ENCODE measurements at regions not wholly inside any gene's neighbourhood (a gene's known extent, or its start where the extent isn't known, plus 50 kb on each side); places are given as distances from the start of the nearest gene placed in this dataset.

DNA sequence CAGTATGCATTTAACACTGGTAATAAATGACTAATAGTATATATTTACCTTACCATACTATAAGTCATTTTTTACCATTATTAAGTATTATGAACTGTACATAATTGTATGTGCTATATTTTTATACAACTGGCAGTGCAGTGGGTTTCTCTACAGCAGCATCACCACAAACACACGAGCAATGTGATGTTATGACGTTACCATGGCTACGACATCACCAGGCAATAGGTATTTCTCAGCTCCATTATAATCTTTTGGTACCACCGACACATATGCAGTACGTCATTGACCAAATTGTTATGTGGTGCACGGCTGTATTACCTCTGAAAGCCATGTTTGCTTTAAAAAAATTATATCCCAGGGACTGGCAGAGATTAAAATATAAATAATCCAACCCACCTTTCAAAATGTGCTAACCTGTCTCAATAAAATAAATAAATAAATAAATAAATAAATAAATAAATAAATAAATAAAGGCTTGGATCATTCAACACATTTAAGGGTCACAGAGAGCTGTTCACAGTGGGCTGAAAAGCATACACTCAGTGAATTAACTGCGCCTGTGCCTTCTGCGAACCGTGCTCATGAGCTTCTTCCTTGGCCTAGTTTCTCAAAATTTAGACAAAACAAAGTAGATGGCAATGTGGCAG is 121.4 kb upstream of the SLC35F3 start:
- no peak for TF ChIP-seq POLR2A (IDR thresholded peaks at IDR 0.05)
- TF ChIP-seq, protein P1, sequence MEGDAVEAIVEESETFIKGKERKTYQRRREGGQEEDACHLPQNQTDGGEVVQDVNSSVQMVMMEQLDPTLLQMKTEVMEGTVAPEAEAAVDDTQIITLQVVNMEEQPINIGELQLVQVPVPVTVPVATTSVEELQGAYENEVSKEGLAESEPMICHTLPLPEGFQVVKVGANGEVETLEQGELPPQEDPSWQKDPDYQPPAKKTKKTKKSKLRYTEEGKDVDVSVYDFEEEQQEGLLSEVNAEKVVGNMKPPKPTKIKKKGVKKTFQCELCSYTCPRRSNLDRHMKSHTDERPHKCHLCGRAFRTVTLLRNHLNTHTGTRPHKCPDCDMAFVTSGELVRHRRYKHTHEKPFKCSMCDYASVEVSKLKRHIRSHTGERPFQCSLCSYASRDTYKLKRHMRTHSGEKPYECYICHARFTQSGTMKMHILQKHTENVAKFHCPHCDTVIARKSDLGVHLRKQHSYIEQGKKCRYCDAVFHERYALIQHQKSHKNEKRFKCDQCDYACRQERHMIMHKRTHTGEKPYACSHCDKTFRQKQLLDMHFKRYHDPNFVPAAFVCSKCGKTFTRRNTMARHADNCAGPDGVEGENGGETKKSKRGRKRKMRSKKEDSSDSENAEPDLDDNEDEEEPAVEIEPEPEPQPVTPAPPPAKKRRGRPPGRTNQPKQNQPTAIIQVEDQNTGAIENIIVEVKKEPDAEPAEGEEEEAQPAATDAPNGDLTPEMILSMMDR (IDR thresholded peaks at IDR 0.05), result no peak
